Nephron (organoid): ENCODE measurements at regions not wholly inside any gene's neighbourhood (a gene's known extent, or its start where the extent isn't known, plus 50 kb on each side); places are given as distances from the start of the nearest gene placed in this dataset.
"Not testable (repeated sequence)": the region's sequence is repeated elsewhere in the genome, so short reads cannot be mapped to it uniquely, and the experiment has no call there.

Source experiments
- H3K27ac Mint-ChIP-seq, 3 experiments: 2 replicates each; pipeline ENCODE4 v1.8.0; 2020; ENCODE audit warnings: mixed read lengths in 3 of 3, mild to moderate bottlenecking in 2 of 3, moderate library complexity in 1 of 3
- H3K27me3 Mint-ChIP-seq: 2 replicates; pipeline ENCODE4 v1.8.0; 2021; ENCODE audit warnings: low read depth, mild to moderate bottlenecking, moderate library complexity, mixed read lengths
- H3K36me3 Mint-ChIP-seq: 2 replicates; pipeline ENCODE4 v1.8.0; 2020; ENCODE audit warnings: low read depth, mixed read lengths
- H3K4me1 Mint-ChIP-seq: 2 replicates; pipeline ENCODE4 v1.8.0; 2020; ENCODE audit warnings: mixed read lengths
- H3K4me3 Mint-ChIP-seq, 3 experiments: 2 replicates each; pipeline ENCODE4 v1.8.0; 2020; ENCODE audit warnings: mild to moderate bottlenecking in 3 of 3, mixed read lengths in 3 of 3, moderate library complexity in 2 of 3
- H3K9me3 Mint-ChIP-seq: 2 replicates; pipeline ENCODE4 v1.8.0; 2020; ENCODE audit warnings: mixed read lengths
- TF ChIP-seq, protein P1 (sequence below), 3 experiments: fragments of 200-600 bp; sonication (generic); IDR thresholded peaks; one replicate each; pipeline ENCODE4 v1.5.0; 2021; ENCODE audit warnings: antibody characterized with exemption in 3 of 3; ENCODE audit not compliant: unreplicated experiment in 3 of 3

- Mint-ChIP-seq H3K4me1 (peaks cover 6% of the 10 kb centered on the region), H3K27me3 (no peaks in the 10 kb centered on the region), H3K4me3 (no peak overlapping the region), H3K9me3 (peaks cover 36% of the 10 kb centered on the region), H3K27ac (no peak overlapping the region), H3K36me3 (peaks cover 12% of the 10 kb centered on the region)
- TF ChIP-seq, protein P1, sequence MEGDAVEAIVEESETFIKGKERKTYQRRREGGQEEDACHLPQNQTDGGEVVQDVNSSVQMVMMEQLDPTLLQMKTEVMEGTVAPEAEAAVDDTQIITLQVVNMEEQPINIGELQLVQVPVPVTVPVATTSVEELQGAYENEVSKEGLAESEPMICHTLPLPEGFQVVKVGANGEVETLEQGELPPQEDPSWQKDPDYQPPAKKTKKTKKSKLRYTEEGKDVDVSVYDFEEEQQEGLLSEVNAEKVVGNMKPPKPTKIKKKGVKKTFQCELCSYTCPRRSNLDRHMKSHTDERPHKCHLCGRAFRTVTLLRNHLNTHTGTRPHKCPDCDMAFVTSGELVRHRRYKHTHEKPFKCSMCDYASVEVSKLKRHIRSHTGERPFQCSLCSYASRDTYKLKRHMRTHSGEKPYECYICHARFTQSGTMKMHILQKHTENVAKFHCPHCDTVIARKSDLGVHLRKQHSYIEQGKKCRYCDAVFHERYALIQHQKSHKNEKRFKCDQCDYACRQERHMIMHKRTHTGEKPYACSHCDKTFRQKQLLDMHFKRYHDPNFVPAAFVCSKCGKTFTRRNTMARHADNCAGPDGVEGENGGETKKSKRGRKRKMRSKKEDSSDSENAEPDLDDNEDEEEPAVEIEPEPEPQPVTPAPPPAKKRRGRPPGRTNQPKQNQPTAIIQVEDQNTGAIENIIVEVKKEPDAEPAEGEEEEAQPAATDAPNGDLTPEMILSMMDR (IDR thresholded peaks at IDR 0.05; ENCODE audit: unreplicated experiment in 3 of 3): no peak
Observed at GRCh38 chr1:60849401-60849800, 233.0 kb upstream of the NFIA start.

GRCh38 chr1:60848583-60849188, 233.7 kb upstream of the NFIA start:
- peaks cover 6% of the 10 kb centered on the region for H3K4me1 Mint-ChIP-seq
- H3K27ac Mint-ChIP-seq: peak overlapping the region in 1 of 3 experiments; percentile 10
- H3K9me3 Mint-ChIP-seq: peaks cover 38% of the 10 kb centered on the region
- H3K27me3 Mint-ChIP-seq: no peaks in the 10 kb centered on the region
- H3K36me3 Mint-ChIP-seq: peaks cover 12% of the 10 kb centered on the region
- TF ChIP-seq, protein P1 (IDR thresholded peaks at IDR 0.05; ENCODE audit: unreplicated experiment in 3 of 3): peak; percentile 55 to 63 (median 63)
- H3K4me3 Mint-ChIP-seq: no peak overlapping the region

DNA sequence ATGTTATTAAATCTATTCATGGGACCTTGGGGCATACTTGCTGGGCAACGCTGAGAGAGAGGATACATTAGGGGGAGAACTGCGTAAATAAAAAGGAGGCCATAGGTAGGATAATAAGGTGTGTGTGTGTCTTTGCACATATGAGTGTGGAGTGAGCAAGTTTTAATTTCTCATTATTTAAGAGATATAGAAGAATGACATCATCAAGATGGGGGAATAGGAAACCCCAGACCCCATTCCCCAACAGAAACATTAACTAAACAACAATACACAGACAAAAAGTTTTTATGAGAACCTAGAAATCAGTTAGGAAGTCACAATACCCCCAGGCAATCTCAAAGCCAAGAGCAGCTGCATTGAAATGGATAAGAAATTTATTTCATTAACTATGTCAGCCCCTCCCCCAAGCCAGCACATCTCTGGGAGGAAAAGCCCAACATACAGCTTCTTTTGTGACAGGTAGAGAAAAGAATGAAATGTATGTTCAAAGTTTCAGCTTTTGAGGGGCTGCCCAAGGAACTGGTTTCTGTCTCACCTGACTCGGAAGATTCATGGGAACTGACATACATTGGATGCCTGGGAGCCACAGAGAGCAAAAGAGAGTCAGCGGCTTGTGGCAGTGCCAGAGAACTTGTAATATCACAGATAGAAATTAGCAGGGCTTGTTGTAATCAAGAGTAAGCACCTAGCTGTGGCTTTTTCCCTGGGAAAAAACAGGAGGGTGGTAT, 234.3 kb upstream of the NFIA start:
- Mint-ChIP-seq H3K4me3 (no peak overlapping the region), H3K27me3 (no peaks in the 10 kb centered on the region), H3K36me3 (peaks cover 12% of the 10 kb centered on the region), H3K4me1 (peaks cover 6% of the 10 kb centered on the region), H3K9me3 (peaks cover 38% of the 10 kb centered on the region), H3K27ac (peak overlapping the region in 1 of 3 experiments; percentile 10)
- TF ChIP-seq, protein P1 (IDR thresholded peaks at IDR 0.05; ENCODE audit: unreplicated experiment in 3 of 3): no peak

- Mint-ChIP-seq H3K4me1 (peaks cover 6% of the 10 kb centered on the region), H3K27me3 (no peaks in the 10 kb centered on the region), H3K9me3 (peaks cover 38% of the 10 kb centered on the region), H3K27ac (no peak overlapping the region), H3K36me3 (peaks cover 12% of the 10 kb centered on the region), H3K4me3 (no peak overlapping the region)
- TF ChIP-seq, protein P1 (IDR thresholded peaks at IDR 0.05; ENCODE audit: unreplicated experiment in 3 of 3): no peak
Observed at GRCh38 chr1:60847391-60847790, 235.0 kb upstream of the NFIA start.

GRCh38 chr1:60845659-60846058, 236.7 kb upstream of the NFIA start:
- not testable (repeated sequence) for H3K4me1 Mint-ChIP-seq, H3K4me3 Mint-ChIP-seq

DNA sequence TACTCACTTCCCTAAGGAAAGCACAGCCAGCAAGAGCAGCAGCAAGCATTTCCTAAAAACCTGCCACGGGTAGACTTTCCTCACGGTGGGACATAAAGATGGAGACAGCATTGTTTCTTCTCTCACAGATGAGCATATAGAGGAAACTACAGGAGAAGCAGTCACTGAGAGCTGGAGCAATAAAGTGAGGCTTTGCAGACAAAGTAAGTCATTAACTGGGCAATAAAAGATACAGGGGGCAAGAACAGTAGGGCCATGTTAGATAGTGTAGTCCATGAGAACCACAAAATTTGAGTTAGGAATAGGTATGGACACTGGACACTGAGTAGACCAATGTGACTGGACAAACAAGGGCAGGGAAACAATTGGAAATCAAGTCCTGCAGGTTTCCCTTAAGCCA, 240.1 kb upstream of the NFIA start:
- Mint-ChIP-seq H3K9me3 (peaks cover 16% of the 10 kb centered on the region), H3K27me3 (no peaks in the 10 kb centered on the region), H3K4me1 (no peaks in the 10 kb centered on the region), H3K27ac (no peak overlapping the region), H3K36me3 (peaks cover 4% of the 10 kb centered on the region), H3K4me3 (no peak overlapping the region)
- TF ChIP-seq, protein P1 (IDR thresholded peaks at IDR 0.05; ENCODE audit: unreplicated experiment in 3 of 3): no peak

More at GRCh38 chr1:60845659-60846058, 236.7 kb upstream of the NFIA start:
- Mint-ChIP-seq H3K36me3 (peaks cover 12% of the 10 kb centered on the region), H3K9me3 (peaks cover 32% of the 10 kb centered on the region)
- not testable (repeated sequence) for H3K27ac Mint-ChIP-seq, H3K27me3 Mint-ChIP-seq
